HCT116 (cell line): ENCODE measurements at regions not wholly inside any gene's neighbourhood (a gene's known extent, or its start where the extent isn't known, plus 50 kb on each side); places are given as distances from the start of the nearest gene placed in this dataset.

Experiments used
- ATAC-seq: fragments of 200-7000 bp; cut with Tn5 transposase; 2 replicates; pipeline ENCODE4 v1.9.1; 2020; ENCODE audit warnings: mild to moderate bottlenecking, moderate library complexity
- BruUV-seq: library from RNA; stranded (reverse); fragments of 400-500 nt; replicated peaks from 2 replicates; lab custom pipeline; 2021; lab: Mats Ljungman, UMichigan
- CTCF ChIA-PET: fragments of 300-600 bp; sonication (Branson Sonifier 250); formaldehyde crosslinking; loops from one replicate; lab custom pipeline; 2021; ENCODE audit warnings: antibody characterized with exemption; lab: Charles Lee
- POLR2A ChIA-PET: fragments of 300-600, 350-600 bp; sonication (Branson Sonifier 250); formaldehyde crosslinking; loops from one replicate; lab custom pipeline; 2021; ENCODE audit warnings: antibody characterized with exemption; lab: Charles Lee
- RAD21 ChIA-PET, 2 experiments: fragments of 300-600 bp; sonication (Branson Sonifier 250); formaldehyde crosslinking; loops; one replicate each; lab custom pipeline; 2023; ENCODE audit warnings: low total read pairs in 2 of 2; ENCODE audit not compliant: uncharacterized antibody in 2 of 2, unreplicated experiment in 2 of 2, low non-redundant PET in 1 of 2; lab: Charles Lee
- DNase-seq: peaks from one replicate; pipeline ENCODE4 v3.0.0-alpha.2; 2010; ENCODE audit warnings: low read depth, low spot score
- H2AFZ ChIP-seq: fragments of 200-600 bp; shearing (Covaris generic), sonication (generic); 2 replicates; pipeline ENCODE4 v1.6.1; 2017; ENCODE audit warnings: low read depth, mixed run types, mixed read lengths, antibody characterized with exemption, low read length; ENCODE audit not compliant: poor library complexity, severe bottlenecking
- H3K27ac ChIP-seq: 2 replicates; pipeline ENCODE4 v1.5.1; 2012; ENCODE audit warnings: low read depth, low read length
- H3K27me3 ChIP-seq: fragments of 200-600 bp; sonication (generic); 2 replicates; pipeline ENCODE4 v1.6.1; 2016; ENCODE audit warnings: mixed run types, low read length, mixed read lengths; ENCODE audit not compliant: insufficient read depth
- H3K36me3 ChIP-seq, 2 experiments: fragments of 200-500 bp in 1 of 2; fragments of 200-600 bp in 1 of 2; sonication (Bioruptor generic) in 1 of 2; sonication (generic) in 1 of 2; 2 replicates each; pipeline versions ENCODE4 v1.5.1 to v1.6.1; 2014 to 2016; ENCODE audit warnings: low read length in 2 of 2, inconsistent platforms in 1 of 2, mixed read lengths in 1 of 2, mixed run types in 1 of 2; ENCODE audit not compliant: insufficient read depth in 2 of 2, control insufficient read depth in 1 of 2
- H3K4me1 ChIP-seq, 2 experiments: fragments of 200-600 bp in 1 of 2; sonication (generic) in 1 of 2; 2 replicates each; pipeline versions ENCODE4 v1.5.1 to v1.6.1; 2012 to 2017; ENCODE audit warnings: low read length in 2 of 2, inconsistent platforms in 1 of 2, mild to moderate bottlenecking in 1 of 2, mixed read lengths in 1 of 2, mixed run types in 1 of 2, moderate library complexity in 1 of 2; ENCODE audit not compliant: insufficient read depth in 2 of 2, control insufficient read depth in 1 of 2
- H3K4me2 ChIP-seq: fragments of 200-600 bp; sonication (generic); 2 replicates; pipeline ENCODE4 v1.6.1; 2017; ENCODE audit warnings: mixed run types, low read length, mixed read lengths
- H3K4me3 ChIP-seq, 2 experiments: fragments of 200-600 bp in 1 of 2; sonication (generic) in 1 of 2; replicated peaks in 1 of 2; 2 replicates each; pipeline ENCODE4 v1.5.1; 2011 to 2016; ENCODE audit warnings: low read length in 2 of 2, control low read depth in 1 of 2, low read depth in 1 of 2, mild to moderate bottlenecking in 1 of 2, mixed read lengths in 1 of 2, mixed run types in 1 of 2
- H3K79me2 ChIP-seq: fragments of 200-600 bp; sonication (generic); 2 replicates; pipeline ENCODE4 v1.6.1; 2017; ENCODE audit warnings: mild to moderate bottlenecking, mixed run types, low read length, moderate library complexity, mixed read lengths; ENCODE audit not compliant: insufficient read depth
- H3K9ac ChIP-seq: fragments of 200-600 bp; sonication (generic); 2 replicates; pipeline ENCODE4 v1.6.1; 2016; ENCODE audit warnings: low read length, mixed read lengths
- H3K9me2 ChIP-seq: fragments of 200-600 bp; sonication (generic), shearing (Covaris generic); 2 replicates; pipeline ENCODE4 v1.6.1; 2017; ENCODE audit warnings: mixed run types, mild to moderate bottlenecking, moderate library complexity; ENCODE audit not compliant: insufficient read depth
- H3K9me3 ChIP-seq, 2 experiments: fragments of 200-500 bp in 1 of 2; fragments of 200-600 bp in 1 of 2; sonication (Bioruptor generic) in 1 of 2; sonication (generic) in 1 of 2; 2 replicates each; pipeline ENCODE4 v1.6.1; 2014 to 2017; ENCODE audit warnings: low read length in 2 of 2, mixed read lengths in 2 of 2, inconsistent platforms in 1 of 2, low read depth in 1 of 2, mild to moderate bottlenecking in 1 of 2, mixed run types in 1 of 2, moderate library complexity in 1 of 2; ENCODE audit not compliant: control insufficient read depth in 1 of 2, insufficient read depth in 1 of 2
- H4K20me1 ChIP-seq: fragments of 200-600 bp; sonication (generic), shearing (Covaris generic); 2 replicates; pipeline ENCODE4 v1.6.1; 2017; ENCODE audit warnings: mixed run types, mild to moderate bottlenecking, moderate library complexity; ENCODE audit not compliant: insufficient read depth
- ELF1 ChIP-seq: IDR thresholded peaks from 2 replicates; pipeline ENCODE4 v1.6.1; 2012; ENCODE audit warnings: low read depth, borderline replicate concordance
- FOSL1 ChIP-seq: IDR thresholded peaks from 2 replicates; pipeline ENCODE4 v1.6.1; 2012; ENCODE audit warnings: low read depth
- JUND ChIP-seq: IDR thresholded peaks from 2 replicates; pipeline ENCODE4 v1.6.1; 2012
- SIN3A ChIP-seq: IDR thresholded peaks from 2 replicates; pipeline ENCODE4 v1.6.1; 2012; ENCODE audit warnings: low read depth
- SP1 ChIP-seq: IDR thresholded peaks from 2 replicates; pipeline ENCODE4 v1.6.1; 2012; ENCODE audit warnings: low read depth
- ZNF274 ChIP-seq: fragments of 200-500 bp; sonication (Bioruptor generic); IDR thresholded peaks from 2 replicates; pipeline ENCODE4 v1.6.1; 2014; ENCODE audit warnings: mild to moderate bottlenecking, low read depth, low read length, inconsistent platforms
- intact Hi-C: fragments of 100-400 bp; cut with micrococcal nuclease; formaldehyde crosslinking; loops from 2 replicates; pipeline ENCODE4 v1.10.0; 2022
- TF ChIP-seq, protein P1 (sequence below): IDR thresholded peaks from 2 replicates; pipeline ENCODE4 v1.6.1; 2011; ENCODE audit warnings: mild to moderate bottlenecking, low read length, moderate library complexity; ENCODE audit not compliant: insufficient replicate concordance; ENCODE audit errors: extremely low read depth
- TF ChIP-seq, protein P2 (sequence below): IDR thresholded peaks from 2 replicates; pipeline ENCODE4 v1.6.1; 2012

DNA sequence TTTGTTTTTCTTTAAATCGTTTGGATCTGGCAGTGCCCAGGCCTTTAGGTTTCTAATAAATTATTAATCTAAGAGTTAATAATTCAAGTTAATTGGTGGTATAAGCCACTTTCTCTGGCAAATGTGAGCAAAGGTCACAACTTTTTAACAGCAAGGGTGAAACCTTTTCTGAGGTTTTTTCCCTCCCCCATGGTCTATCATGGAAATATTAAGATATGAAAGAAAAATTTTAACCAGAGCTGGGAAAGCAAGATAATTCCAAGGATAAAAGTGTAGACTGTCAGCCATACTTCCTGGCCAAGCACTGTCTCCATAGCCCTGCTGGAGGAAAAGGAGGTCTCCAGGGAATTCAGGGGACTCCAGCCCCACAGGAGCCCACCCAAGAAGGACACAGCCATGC lies 341.2 kb downstream of the SETD4 start:
- Histone ChIP-seq H3K27me3 (no peaks in the 10 kb centered on the region), H3K79me2 (no peaks in the 10 kb centered on the region), H4K20me1 (no peaks in the 10 kb centered on the region), H3K4me2 (no peak overlapping the region), H3K27ac (no peak overlapping the region), H2AFZ (no peak overlapping the region), H3K9me3 (no peaks in the 10 kb centered on the region), H3K4me1 (no peaks in the 10 kb centered on the region), H3K4me3 (no peak overlapping the region), H3K36me3 (no peaks in the 10 kb centered on the region), H3K9me2 (no peaks in the 10 kb centered on the region), H3K9ac (no peak overlapping the region)
- intact Hi-C loops, result no loop called here
- ATAC-seq (no peak), DNase-seq (no peak)
- POLR2A ChIA-PET, result no interaction called here
- TF ChIP-seq SP1 (no peak), SIN3A (no peak), ELF1 (no peak), JUND (no peak), ZNF274 (no peak), FOSL1 (no peak)
- TF ChIP-seq, protein P1, sequence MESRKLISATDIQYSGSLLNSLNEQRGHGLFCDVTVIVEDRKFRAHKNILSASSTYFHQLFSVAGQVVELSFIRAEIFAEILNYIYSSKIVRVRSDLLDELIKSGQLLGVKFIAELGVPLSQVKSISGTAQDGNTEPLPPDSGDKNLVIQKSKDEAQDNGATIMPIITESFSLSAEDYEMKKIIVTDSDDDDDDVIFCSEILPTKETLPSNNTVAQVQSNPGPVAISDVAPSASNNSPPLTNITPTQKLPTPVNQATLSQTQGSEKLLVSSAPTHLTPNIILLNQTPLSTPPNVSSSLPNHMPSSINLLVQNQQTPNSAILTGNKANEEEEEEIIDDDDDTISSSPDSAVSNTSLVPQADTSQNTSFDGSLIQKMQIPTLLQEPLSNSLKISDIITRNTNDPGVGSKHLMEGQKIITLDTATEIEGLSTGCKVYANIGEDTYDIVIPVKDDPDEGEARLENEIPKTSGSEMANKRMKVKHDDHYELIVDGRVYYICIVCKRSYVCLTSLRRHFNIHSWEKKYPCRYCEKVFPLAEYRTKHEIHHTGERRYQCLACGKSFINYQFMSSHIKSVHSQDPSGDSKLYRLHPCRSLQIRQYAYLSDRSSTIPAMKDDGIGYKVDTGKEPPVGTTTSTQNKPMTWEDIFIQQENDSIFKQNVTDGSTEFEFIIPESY, result no peak
- TF ChIP-seq, protein P2, sequence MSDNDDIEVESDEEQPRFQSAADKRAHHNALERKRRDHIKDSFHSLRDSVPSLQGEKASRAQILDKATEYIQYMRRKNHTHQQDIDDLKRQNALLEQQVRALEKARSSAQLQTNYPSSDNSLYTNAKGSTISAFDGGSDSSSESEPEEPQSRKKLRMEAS, result no peak
- CTCF ChIA-PET, result no interaction called here
- RAD21 ChIA-PET, result no interaction called here
- BruUV-seq, result no TSS peak
